H4 (cell line): ENCODE measurements at regions not wholly inside any gene's neighbourhood (a gene's known extent, or its start where the extent isn't known, plus 50 kb on each side); places are given as distances from the start of the nearest gene placed in this dataset.
A peak's percentile ranks its signal among the peaks of the same experiment; 100 is the strongest.
"Not testable (repeated sequence)": the region's sequence is repeated elsewhere in the genome, so short reads cannot be mapped to it uniquely, and the experiment has no call there.

ENCODE experiments used
- DNase-seq: peaks from one replicate; pipeline ENCODE4 v3.0.0-alpha.2; 2015; ENCODE audit warnings: low spot score

DNA sequence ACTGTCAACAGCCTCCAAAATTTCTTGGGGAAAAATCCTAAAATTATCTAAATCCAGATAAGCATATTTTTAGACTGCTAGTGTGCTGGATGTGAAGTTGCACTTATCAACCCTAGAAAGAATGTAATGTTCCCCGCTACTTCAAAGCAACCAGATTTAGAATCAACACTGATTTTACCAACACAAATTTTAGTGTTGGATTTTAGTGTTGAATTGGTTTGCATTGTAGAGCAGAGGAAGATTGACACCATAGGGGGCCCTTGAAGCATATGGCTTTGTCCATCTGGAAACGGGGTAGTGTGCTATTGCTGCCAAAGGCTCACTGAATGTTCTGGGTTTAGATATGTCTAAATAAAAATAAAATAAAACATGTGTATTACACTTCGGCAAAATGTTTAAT, 126.3 kb upstream of the EMCN start:
- no peak for DNase-seq

GRCh38 chr4:100641336-100641735, 123.5 kb upstream of the EMCN start:
- no peak for DNase-seq

- no peak for DNase-seq
Measured at GRCh38 chr4:100635899-100636298, 118.1 kb upstream of the EMCN start.

DNA sequence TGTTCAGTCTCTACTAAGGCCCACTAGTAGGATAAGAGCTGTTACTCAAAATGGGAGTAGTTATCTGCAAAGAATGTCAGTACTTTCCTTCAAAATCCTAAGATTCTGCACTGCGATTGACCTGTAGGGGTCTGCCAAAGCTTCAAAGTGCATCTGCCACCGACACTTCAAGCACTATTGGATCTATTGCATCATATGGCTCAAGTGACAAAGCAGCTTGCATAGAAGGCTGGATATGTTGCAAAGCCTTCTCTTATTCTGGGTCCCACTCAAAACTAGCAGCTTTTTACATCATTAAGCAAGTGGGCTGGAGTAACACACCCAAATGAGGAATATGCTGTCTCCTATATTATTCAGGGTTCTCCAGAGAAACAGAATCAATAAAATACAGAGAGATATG, 115.4 kb upstream of the EMCN start:
- no peak for DNase-seq

GRCh38 chr4:100632163-100632562, 114.3 kb upstream of the EMCN start:
- DNase-seq: no peak

GRCh38 chr4:100631281-100631968, 113.6 kb upstream of the EMCN start:
- no peak for DNase-seq

- no peak for DNase-seq
Measured at GRCh38 chr4:100630341-100630740, 112.5 kb upstream of the EMCN start.

DNA sequence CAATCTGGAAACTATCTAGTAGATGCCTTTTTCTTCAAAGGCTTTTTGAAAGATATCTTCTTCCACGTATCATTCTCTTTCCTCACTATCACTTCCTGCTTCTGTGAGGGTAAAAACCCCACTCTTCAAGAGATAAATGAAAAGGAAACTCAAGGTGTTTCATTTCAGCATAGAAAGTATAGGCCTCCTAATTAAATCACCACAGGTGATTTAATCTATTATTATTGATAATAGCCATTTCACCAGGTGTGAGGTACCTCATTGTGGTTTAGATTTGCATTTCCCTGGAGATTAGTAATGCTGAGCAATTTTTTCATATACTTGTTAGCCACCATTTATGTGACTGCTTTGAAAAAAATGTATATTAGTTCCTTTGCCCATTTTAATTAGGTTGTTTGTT, 92.0 kb upstream of the EMCN start:
- no peak for DNase-seq

- DNase-seq: not testable (repeated sequence)
Measured at GRCh38 chr4:100608651-100609050, 90.8 kb upstream of the EMCN start.

GRCh38 chr4:100605144-100605543, 87.3 kb upstream of the EMCN start:
- no peak for DNase-seq

DNA sequence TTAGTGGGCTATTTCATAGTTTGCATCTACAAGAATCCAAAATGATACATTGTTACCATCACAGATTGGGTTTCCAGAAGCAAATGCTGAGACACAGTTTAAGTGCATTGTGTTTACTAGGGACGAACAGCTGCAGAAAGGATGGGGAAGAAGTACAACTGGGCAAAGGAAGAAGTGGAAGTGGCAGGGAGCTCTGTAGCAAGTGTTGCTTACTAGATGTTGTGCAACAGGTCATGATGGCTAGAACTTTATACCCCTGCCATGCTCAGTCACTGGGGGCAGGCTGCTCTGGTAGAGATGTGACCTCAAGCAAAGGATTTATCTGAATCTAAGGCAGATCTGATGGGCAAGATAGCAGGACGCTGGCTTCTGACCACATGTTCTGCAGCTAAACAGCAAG, 76.1 kb upstream of the EMCN start:
- no peak for DNase-seq

GRCh38 chr4:100591161-100591876, 73.5 kb upstream of the EMCN start:
- DNase-seq: no peak

- no peak for DNase-seq
Measured at GRCh38 chr4:100590325-100590724, 72.5 kb upstream of the EMCN start.

GRCh38 chr4:100588076-100588475, 70.3 kb upstream of the EMCN start:
- peak; percentile 67 for DNase-seq

DNA sequence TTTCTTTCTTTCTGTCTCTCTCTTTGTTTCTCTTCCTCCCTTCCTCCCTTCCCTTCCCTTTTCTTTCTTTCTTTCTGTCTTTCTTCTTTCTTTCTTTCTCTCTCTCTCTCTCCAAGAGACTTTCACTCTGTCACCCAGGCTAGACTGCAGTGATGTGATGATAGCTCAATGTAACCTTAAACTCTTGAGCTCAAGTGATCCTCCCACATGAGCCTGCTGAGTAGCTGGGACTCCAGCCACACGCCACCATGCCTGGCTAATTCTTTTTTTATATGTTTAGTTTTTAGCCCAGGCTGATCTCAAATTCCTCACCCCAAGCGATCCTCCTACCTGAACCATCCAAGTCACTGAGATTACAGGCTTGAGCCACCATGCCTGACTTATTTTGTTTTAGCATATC, 64.3 kb upstream of the EMCN start:
- DNase-seq: peak; percentile 27

- no peak for DNase-seq
Measured at GRCh38 chr4:100581337-100581736, 63.5 kb upstream of the EMCN start.

GRCh38 chr4:100576570-100576969, 58.7 kb upstream of the EMCN start:
- DNase-seq: no peak

GRCh38 chr4:100574607-100575006, 56.8 kb upstream of the EMCN start:
- no peak for DNase-seq

DNA sequence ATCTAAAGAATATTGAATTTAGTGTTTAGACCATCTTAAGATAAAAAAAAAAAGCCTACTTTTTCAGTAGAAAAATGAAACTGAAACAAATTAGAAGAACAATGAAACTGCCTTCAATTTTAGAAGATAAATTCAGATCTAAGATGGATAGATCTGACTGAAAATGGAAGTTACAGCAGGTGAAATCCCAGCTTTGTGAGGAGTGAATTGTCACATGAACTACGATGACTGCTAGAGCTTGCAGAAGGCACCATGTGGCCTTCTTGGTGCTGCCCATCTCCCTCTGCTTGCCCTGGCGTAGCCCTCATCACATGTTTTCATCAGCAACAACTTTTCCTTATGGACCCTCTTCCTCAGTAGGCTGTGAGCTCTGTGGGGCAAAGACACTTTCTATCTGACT, 51.4 kb upstream of the EMCN start:
- DNase-seq: no peak
